Cardiac fibroblast (primary cell): ENCODE measurements at regions not wholly inside any gene's neighbourhood (a gene's known extent, or its start where the extent isn't known, plus 50 kb on each side); places are given as distances from the start of the nearest gene placed in this dataset.

Experiments used
- DNase-seq, 2 donors: peaks; one replicate each; pipeline versions ENCODE4 v3.0.0 to v3.0.0-alpha.2; 2010; ENCODE audit warnings: low read depth in 2 of 2
- H3K4me3 ChIP-seq, 2 donors: replicated peaks in 1 of 2; 1 replicate in 1 of 2; 2 replicates in 1 of 2; pipeline ENCODE4 v1.5.1; 2011; ENCODE audit warnings: low read depth in 2 of 2, low read length in 2 of 2, mild to moderate bottlenecking in 2 of 2, moderate library complexity in 1 of 2
- TF ChIP-seq, protein P1 (sequence below): IDR thresholded peaks from one replicate; pipeline ENCODE4 v1.5.1; 2011; ENCODE audit warnings: low read depth, mild to moderate bottlenecking, low read length, inconsistent platforms

DNA sequence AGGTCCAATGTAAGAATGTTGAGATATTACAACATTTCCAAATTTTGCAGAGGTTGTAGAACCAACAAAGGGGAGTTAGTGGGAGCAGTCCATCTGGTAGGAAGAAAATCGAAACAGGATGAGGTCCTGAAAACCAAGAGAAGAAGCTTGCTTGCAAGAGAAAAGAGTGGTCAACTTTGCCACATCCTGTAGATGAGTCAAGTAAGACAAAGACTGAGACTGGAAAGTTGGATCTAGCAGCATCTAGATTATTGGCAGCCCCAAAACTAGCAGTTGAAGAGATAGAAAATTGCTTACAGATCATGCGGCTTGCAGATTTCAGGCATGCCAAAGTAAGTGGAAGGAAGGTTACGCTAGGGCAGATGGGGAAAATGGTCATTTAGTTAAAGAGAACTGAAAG is 378.9 kb downstream of the GRB14 start:
- DNase-seq: no peak
- TF ChIP-seq, protein P1, sequence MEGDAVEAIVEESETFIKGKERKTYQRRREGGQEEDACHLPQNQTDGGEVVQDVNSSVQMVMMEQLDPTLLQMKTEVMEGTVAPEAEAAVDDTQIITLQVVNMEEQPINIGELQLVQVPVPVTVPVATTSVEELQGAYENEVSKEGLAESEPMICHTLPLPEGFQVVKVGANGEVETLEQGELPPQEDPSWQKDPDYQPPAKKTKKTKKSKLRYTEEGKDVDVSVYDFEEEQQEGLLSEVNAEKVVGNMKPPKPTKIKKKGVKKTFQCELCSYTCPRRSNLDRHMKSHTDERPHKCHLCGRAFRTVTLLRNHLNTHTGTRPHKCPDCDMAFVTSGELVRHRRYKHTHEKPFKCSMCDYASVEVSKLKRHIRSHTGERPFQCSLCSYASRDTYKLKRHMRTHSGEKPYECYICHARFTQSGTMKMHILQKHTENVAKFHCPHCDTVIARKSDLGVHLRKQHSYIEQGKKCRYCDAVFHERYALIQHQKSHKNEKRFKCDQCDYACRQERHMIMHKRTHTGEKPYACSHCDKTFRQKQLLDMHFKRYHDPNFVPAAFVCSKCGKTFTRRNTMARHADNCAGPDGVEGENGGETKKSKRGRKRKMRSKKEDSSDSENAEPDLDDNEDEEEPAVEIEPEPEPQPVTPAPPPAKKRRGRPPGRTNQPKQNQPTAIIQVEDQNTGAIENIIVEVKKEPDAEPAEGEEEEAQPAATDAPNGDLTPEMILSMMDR: no peak
- H3K4me3 ChIP-seq: no peak overlapping the region

DNA sequence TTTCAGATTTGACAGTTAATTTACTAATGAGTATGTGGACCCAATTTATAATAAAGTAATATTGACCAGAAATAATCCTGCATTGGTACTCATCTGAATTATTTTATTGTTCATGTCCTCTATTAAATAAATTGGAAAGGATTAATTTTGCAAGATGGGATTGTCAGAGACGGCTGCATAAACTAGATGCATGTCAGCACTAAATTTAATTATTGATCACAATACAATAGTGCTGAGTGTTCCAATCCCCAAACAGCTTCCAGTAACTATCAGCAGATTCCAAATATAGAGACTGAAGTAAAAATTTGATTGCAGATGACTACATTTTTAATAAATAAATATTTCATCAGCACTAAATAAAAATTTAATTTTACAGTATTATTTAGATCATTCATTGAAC is 387.2 kb downstream of the GRB14 start:
- no peak for DNase-seq
- TF ChIP-seq, protein P1: no peak
- H3K4me3 ChIP-seq: no peak overlapping the region

DNA sequence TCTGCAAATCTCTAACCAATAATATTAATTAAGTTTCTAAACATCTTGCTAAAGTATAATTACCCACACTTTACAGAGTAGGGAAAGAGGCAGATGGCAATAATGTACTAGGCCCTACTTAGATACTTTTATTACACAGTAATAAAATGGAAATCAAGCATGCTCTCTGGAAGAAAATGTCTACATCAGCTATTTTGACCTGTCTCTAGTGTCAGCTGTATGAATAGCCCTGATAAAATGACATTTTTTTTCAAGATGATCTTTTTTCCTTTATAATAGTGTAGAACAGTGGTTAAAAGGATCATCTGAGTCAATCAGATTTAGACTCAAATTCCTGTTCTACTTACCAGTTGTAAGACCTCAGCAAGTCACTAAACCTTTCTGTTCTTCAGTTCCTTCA is 397.3 kb downstream of the GRB14 start:
- DNase-seq: no peak
- TF ChIP-seq, protein P1: no peak
- H3K4me3 ChIP-seq: no peak overlapping the region

DNA sequence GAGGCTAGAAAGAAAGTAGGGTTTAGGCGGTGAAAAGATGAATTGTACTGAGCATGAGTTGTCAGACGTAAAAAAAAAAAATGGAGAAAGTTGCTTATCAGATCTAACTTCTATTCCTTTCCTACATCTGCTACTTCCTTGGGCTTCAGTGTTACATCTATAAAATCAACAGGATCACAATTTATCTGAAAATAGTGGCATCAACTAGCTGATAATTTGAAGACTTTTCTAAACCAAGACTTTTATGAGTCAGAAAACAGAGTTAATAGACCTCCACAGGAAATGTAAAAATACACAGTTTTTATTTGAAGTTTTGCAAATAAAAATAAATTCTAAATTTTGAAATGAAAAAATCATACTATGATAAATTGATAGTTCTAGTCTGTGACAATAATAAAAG is 399.8 kb downstream of the GRB14 start:
- H3K4me3 ChIP-seq: no peak overlapping the region
- DNase-seq: no peak
- TF ChIP-seq, protein P1: no peak

DNA sequence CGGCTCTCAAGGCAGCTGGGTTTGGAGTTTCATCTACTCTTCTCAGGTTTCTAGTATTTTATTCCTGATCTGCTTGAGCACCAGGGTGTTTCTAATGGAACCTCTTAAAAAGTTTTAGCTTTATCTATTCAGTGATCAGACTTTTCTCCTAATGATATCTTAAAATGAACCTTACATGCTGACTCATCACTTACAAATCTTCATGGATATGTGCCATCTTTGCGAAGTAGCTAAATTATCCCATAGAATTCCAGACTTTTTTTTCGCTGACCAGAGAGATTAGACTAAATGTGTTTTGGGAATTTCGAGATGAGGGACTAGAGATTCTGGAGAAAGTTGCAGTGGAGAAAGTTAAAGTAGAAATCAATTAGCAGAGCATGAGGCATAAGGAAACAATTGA is 401.0 kb downstream of the GRB14 start:
- DNase-seq: no peak
- H3K4me3 ChIP-seq: no peak overlapping the region
- TF ChIP-seq, protein P1: no peak

DNA sequence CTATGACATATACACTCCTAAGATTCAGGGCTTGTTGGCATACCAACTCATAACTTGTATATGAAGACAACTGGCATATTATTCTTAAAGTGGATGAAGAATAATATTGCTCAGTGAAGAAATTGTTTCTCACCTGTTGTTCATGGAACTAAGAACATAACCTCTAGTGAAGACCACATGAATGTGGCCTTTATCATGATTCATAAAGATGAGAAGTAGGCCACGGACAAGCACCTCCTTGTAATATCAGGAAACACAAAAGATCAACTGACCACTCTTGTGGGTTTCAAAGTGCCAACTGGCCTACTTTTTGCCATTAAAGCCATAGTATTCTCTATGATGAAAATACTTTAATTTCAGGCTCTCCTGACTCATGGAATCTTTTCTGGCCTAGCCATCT is 407.4 kb downstream of the GRB14 start:
- H3K4me3 ChIP-seq: no peak overlapping the region
- TF ChIP-seq, protein P1: no peak
- DNase-seq: no peak

DNA sequence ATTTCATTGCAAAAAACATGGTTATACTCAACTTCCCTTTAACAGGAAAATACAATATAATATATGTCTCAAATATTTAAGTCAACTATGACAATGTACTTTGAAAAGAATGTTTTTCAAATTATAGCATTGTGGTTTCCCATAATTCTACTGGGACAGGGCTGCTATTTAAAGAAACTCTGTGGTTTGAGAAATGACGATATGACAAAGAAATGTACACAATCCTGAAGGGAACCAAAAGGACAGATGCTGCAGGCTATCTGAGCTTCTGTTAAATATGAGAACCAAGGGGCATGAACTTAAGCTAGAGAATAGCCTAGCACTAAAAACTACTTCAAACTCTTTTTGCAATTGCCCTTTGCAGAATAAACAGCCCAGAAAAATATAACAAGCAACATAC is 415.9 kb downstream of the GRB14 start:
- TF ChIP-seq, protein P1: no peak
- no peak overlapping the region for H3K4me3 ChIP-seq
- DNase-seq: peak; percentile 20 to 71
